ENCODE measurements at regions not wholly inside any gene's neighbourhood (a gene's known extent, or its start where the extent isn't known, plus 50 kb on each side); places are given as distances from the start of the nearest gene placed in this dataset.

DNA sequence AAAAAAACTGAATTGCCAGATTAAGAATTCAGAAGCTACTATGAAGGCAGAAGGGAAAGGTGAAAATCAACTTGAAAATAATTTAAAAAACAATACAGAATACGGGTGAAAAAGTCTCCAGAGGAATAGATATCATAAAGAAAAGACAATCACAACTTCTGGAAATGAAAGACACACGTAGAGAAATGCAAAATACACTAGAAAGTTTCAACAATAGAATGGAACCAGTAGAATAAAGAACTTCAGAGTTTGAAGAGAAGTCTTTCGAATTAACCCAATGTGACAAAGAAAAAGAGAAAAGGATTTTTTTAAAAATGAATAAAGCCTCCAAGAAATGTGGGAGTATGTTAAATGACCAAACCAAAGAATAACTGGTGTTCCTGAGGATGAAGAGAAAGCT lies 263.8 kb upstream of the FAT3 start:
- Histone ChIP-seq H3K36me3 (ENCODE audit: control insufficient read depth in 2 of 2, extremely low read depth in 1 of 2, insufficient read depth in 1 of 2, low read length in 1 of 2) (no peaks in the 10 kb centered on the region), H3K27me3 (replicated peaks in 1 of 2; ENCODE audit: control insufficient read depth in 2 of 2, extremely low read depth in 1 of 2, insufficient read depth in 2 of 2, low read length in 1 of 2) (no peaks in the 10 kb centered on the region), H3K4me3 (ENCODE audit: control insufficient read depth in 1 of 2, extremely low read depth in 1 of 2, low read length in 1 of 2) (no peak overlapping the region), H3K4me1 (ENCODE audit: control insufficient read depth in 1 of 2, extremely low read depth in 1 of 2, insufficient read depth in 2 of 2, low read length in 2 of 2) (no peaks in the 10 kb centered on the region), H3K27ac (ENCODE audit: low read length) (no peak overlapping the region), H3K9me3 (peaks cover 2% of the 10 kb centered on the region)
- Mint-ChIP-seq H3K4me1 (no peaks in the 10 kb centered on the region), H3K36me3 (no peaks in the 10 kb centered on the region), H3K4me3 (no peak overlapping the region), H3K27ac (no peak overlapping the region), H3K27me3 (no peaks in the 10 kb centered on the region), H3K9me3 (peaks cover 18 to 55% (median 39%) of the 10 kb centered on the region in 3 donors)
- CTCF ChIA-PET, result no interaction called here
- WGBS (ENCODE audit: insufficient coverage), result no CpG with 5 or more reads among the region's 3 CpGs
- POLR2A ChIA-PET, result interaction anchor here in 1 of 2 donors (0.6 kb wide), 1 partner anchor 163 kb away, joined by 4 read pairs; no protein-coding TSS in a partner anchor
- ATAC-seq (replicated peaks in 1 of 4), result no peak
- DNase-seq, result no peak

DNA sequence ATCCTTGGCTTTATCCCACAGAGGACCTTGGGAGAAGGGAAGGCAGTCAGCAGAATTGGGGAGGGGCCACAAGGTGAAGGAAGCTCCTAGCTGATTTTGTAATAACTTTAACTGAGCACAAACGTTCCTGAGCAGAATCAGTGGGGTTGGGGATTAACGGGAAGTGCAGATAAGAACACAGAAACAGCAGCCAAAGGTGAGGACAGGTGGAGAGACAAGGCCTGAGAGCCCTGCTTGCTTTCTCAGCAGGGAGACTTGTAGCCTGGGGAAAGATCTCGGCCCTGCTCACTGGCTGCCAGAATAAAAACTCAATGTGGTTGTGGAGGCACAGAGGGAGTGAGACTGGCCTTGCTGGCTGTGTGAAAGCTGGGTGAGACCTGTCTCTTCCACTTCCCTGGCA lies 265.2 kb upstream of the FAT3 start:
- no peaks in the 10 kb centered on the region for H3K36me3 ChIP-seq (ENCODE audit: control insufficient read depth in 2 of 2, extremely low read depth in 1 of 2, insufficient read depth in 1 of 2, low read length in 1 of 2)
- 69% methylated on average over 3 of the region's 3 CpGs for WGBS (ENCODE audit: insufficient coverage)
- H3K27me3 Mint-ChIP-seq, result no peaks in the 10 kb centered on the region
- no peaks in the 10 kb centered on the region for H3K4me1 Mint-ChIP-seq
- ATAC-seq (replicated peaks in 1 of 4) (no peak), DNase-seq (no peak)
- no peaks in the 10 kb centered on the region for H3K4me1 ChIP-seq (ENCODE audit: control insufficient read depth in 1 of 2, extremely low read depth in 1 of 2, insufficient read depth in 2 of 2, low read length in 2 of 2)
- no peaks in the 10 kb centered on the region for H3K27me3 ChIP-seq (replicated peaks in 1 of 2; ENCODE audit: control insufficient read depth in 2 of 2, extremely low read depth in 1 of 2, insufficient read depth in 2 of 2, low read length in 1 of 2)
- no peak overlapping the region for H3K4me3 ChIP-seq (ENCODE audit: control insufficient read depth in 1 of 2, extremely low read depth in 1 of 2, low read length in 1 of 2)
- H3K9me3 Mint-ChIP-seq, result peaks cover 20 to 50% (median 29%) of the 10 kb centered on the region in 3 donors
- no peak overlapping the region for H3K4me3 Mint-ChIP-seq
- H3K27ac Mint-ChIP-seq, result no peak overlapping the region
- H3K36me3 Mint-ChIP-seq, result no peaks in the 10 kb centered on the region
- peaks cover 2% of the 10 kb centered on the region for H3K9me3 ChIP-seq
- ChIA-PET CTCF (no interaction called here), POLR2A (no interaction called here)
- H3K27ac ChIP-seq (ENCODE audit: low read length), result no peak overlapping the region

DNA sequence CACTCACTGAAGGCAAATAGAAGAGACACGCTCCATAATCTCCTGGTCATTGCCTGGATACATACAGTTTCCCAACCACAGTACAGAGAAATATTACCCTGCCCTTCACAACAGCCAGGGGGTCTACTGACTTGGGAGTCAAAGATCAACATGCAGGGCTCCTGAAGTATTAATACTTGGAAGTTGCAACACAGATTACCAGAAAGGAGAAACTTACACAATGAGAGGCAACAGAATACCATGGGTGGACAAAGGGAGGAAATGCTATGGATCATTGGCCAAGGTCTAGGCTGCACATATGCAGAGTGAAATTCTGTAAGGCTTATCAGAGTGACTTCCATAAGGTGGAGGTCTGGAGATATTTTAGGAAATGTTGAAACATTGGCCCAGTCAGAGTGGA lies 267.9 kb upstream of the FAT3 start:
- Histone ChIP-seq H3K4me1 (ENCODE audit: control insufficient read depth in 1 of 2, extremely low read depth in 1 of 2, insufficient read depth in 2 of 2, low read length in 2 of 2) (no peaks in the 10 kb centered on the region), H3K27ac (ENCODE audit: low read length) (no peak overlapping the region), H3K36me3 (ENCODE audit: control insufficient read depth in 2 of 2, extremely low read depth in 1 of 2, insufficient read depth in 1 of 2, low read length in 1 of 2) (no peaks in the 10 kb centered on the region), H3K9me3 (peaks cover 2% of the 10 kb centered on the region), H3K4me3 (ENCODE audit: control insufficient read depth in 1 of 2, extremely low read depth in 1 of 2, low read length in 1 of 2) (no peak overlapping the region), H3K27me3 (replicated peaks in 1 of 2; ENCODE audit: control insufficient read depth in 2 of 2, extremely low read depth in 1 of 2, insufficient read depth in 2 of 2, low read length in 1 of 2) (no peaks in the 10 kb centered on the region)
- ChIA-PET CTCF (no interaction called here), POLR2A (no interaction called here)
- Mint-ChIP-seq H3K27ac (no peak overlapping the region), H3K27me3 (no peaks in the 10 kb centered on the region), H3K4me3 (no peak overlapping the region), H3K4me1 (no peaks in the 10 kb centered on the region), H3K36me3 (no peaks in the 10 kb centered on the region), H3K9me3 (peaks cover 16 to 37% (median 19%) of the 10 kb centered on the region in 3 donors)
- DNase-seq, result no peak
- no CpG with 5 or more reads among the region's 1 CpG for WGBS (ENCODE audit: insufficient coverage)
- no peak for ATAC-seq (replicated peaks in 1 of 4)

DNA sequence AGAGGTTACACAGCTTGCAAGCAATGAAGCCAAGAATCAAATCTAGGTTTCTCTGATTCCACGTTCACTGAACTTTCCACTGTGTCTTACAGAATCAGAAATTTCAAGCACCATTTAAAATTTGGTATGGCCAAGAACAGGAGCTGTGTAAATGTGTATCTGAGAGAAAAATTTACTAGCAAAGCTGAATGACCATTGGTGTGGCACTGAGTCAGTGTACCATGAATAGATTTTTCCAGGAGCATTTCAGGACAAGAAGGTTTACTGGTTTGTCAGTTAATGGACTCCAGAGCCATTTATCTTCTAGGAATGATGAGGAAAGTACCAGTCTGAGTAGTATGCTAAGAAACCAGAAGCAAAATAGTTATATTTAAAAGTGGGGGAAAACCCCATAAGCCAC lies 269.4 kb upstream of the FAT3 start:
- Mint-ChIP-seq H3K4me3 (no peak overlapping the region), H3K27me3 (no peaks in the 10 kb centered on the region), H3K4me1 (no peaks in the 10 kb centered on the region), H3K9me3 (peaks cover 18 to 30% (median 21%) of the 10 kb centered on the region in 3 donors), H3K36me3 (no peaks in the 10 kb centered on the region), H3K27ac (no peak overlapping the region)
- no peaks in the 10 kb centered on the region for H3K9me3 ChIP-seq
- WGBS (ENCODE audit: insufficient coverage), result no CpG with 5 or more reads among the region's 1 CpG
- H3K4me3 ChIP-seq (ENCODE audit: control insufficient read depth in 1 of 2, extremely low read depth in 1 of 2, low read length in 1 of 2), result no peak overlapping the region
- ATAC-seq (replicated peaks in 1 of 4) (no peak), DNase-seq (no peak)
- no peaks in the 10 kb centered on the region for H3K36me3 ChIP-seq (ENCODE audit: control insufficient read depth in 2 of 2, extremely low read depth in 1 of 2, insufficient read depth in 1 of 2, low read length in 1 of 2)
- CTCF ChIA-PET, result no interaction called here
- H3K27ac ChIP-seq (ENCODE audit: low read length), result no peak overlapping the region
- H3K27me3 ChIP-seq (replicated peaks in 1 of 2; ENCODE audit: control insufficient read depth in 2 of 2, extremely low read depth in 1 of 2, insufficient read depth in 2 of 2, low read length in 1 of 2), result no peaks in the 10 kb centered on the region
- POLR2A ChIA-PET, result no interaction called here
- no peaks in the 10 kb centered on the region for H3K4me1 ChIP-seq (ENCODE audit: control insufficient read depth in 1 of 2, extremely low read depth in 1 of 2, insufficient read depth in 2 of 2, low read length in 2 of 2)

DNA sequence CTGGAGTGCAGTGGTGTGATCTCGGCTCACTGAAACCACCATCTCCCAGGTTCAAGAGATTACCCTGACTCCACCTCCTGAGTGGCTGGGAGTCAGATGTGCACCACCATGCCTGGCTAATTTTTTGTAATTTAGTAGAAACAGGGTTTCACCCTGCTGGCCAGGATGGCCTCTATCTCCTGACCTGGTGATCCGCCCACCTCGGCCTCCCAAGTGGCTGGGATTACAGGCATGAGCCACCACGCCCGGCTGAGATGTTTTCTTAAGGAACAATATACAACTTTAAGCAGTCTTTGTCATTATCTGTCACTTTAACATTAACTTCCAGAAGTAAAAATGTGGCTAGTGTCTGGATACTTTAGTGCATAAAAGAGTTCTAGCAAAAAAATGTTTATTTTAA lies 272.6 kb upstream of the FAT3 start:
- no CpG with 5 or more reads among the region's 5 CpGs for WGBS (ENCODE audit: insufficient coverage)
- peaks cover 19 to 21% (median 20%) of the 10 kb centered on the region in 3 donors for H3K9me3 Mint-ChIP-seq

DNA sequence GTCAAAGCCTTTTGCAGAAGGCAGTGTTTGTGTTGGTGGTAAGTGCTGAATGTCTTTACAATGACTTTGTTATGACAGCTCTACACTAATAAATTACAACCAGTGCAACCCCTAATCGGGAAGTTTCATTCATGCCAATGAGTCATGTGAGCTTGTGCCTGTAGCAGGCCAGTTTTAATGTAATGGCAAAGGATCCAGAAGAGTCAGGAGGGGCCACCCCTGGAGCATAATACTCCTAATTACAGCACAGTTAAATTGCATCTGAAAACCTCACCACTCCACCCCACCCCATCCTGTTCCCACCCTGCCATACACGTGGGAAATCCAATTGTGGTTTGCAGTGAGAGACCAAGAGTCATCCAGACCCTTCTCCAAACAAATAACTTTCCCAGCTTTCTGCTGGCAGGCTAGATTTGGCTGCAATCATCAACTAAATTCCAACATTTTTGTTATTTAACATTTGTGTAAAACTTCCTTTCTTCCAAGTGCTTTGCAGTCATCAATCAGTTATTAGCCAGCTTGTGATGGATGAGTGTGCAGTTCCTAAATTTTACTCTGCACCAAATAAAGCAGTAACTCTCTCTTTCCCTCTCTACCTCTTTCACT lies 277.3 kb upstream of the FAT3 start:
- H3K36me3 Mint-ChIP-seq, result no peaks in the 10 kb centered on the region
- ChIA-PET POLR2A (no interaction called here), CTCF (no interaction called here)
- no peaks in the 10 kb centered on the region for H3K4me1 Mint-ChIP-seq
- DNase-seq (no peak), ATAC-seq (replicated peaks in 1 of 4) (no peak)
- H3K36me3 ChIP-seq (ENCODE audit: control insufficient read depth in 2 of 2, extremely low read depth in 1 of 2, insufficient read depth in 1 of 2, low read length in 1 of 2), result no peaks in the 10 kb centered on the region
- H3K4me3 ChIP-seq (ENCODE audit: control insufficient read depth in 1 of 2, extremely low read depth in 1 of 2, low read length in 1 of 2), result no peak overlapping the region
- no peaks in the 10 kb centered on the region for H3K4me1 ChIP-seq (ENCODE audit: control insufficient read depth in 1 of 2, extremely low read depth in 1 of 2, insufficient read depth in 2 of 2, low read length in 2 of 2)
- H3K9me3 Mint-ChIP-seq, result peaks cover 16 to 20% (median 18%) of the 10 kb centered on the region in 3 donors
- no CpG with 5 or more reads among the region's 2 CpGs for WGBS (ENCODE audit: insufficient coverage)
- no peaks in the 10 kb centered on the region for H3K27me3 ChIP-seq (replicated peaks in 1 of 2; ENCODE audit: control insufficient read depth in 2 of 2, extremely low read depth in 1 of 2, insufficient read depth in 2 of 2, low read length in 1 of 2)
- H3K27me3 Mint-ChIP-seq, result no peaks in the 10 kb centered on the region
- no peaks in the 10 kb centered on the region for H3K9me3 ChIP-seq
- no peak overlapping the region for H3K4me3 Mint-ChIP-seq
- no peak overlapping the region for H3K27ac Mint-ChIP-seq
- H3K27ac ChIP-seq (ENCODE audit: low read length), result no peak overlapping the region

More for the DNA sequence above, 272.6 kb upstream of the FAT3 start:
- Histone ChIP-seq H3K9me3 (no peaks in the 10 kb centered on the region), H3K27me3 (replicated peaks in 1 of 2; ENCODE audit: control insufficient read depth in 2 of 2, extremely low read depth in 1 of 2, insufficient read depth in 2 of 2, low read length in 1 of 2) (no peaks in the 10 kb centered on the region), H3K27ac (ENCODE audit: low read length) (no peak overlapping the region), H3K4me1 (ENCODE audit: control insufficient read depth in 1 of 2, extremely low read depth in 1 of 2, insufficient read depth in 2 of 2, low read length in 2 of 2) (no peaks in the 10 kb centered on the region), H3K4me3 (ENCODE audit: control insufficient read depth in 1 of 2, extremely low read depth in 1 of 2, low read length in 1 of 2) (no peak overlapping the region), H3K36me3 (ENCODE audit: control insufficient read depth in 2 of 2, extremely low read depth in 1 of 2, insufficient read depth in 1 of 2, low read length in 1 of 2) (no peaks in the 10 kb centered on the region)
- Mint-ChIP-seq H3K27me3 (no peaks in the 10 kb centered on the region), H3K36me3 (no peaks in the 10 kb centered on the region), H3K27ac (no peak overlapping the region), H3K4me1 (no peaks in the 10 kb centered on the region), H3K4me3 (no peak overlapping the region)
- DNase-seq (no peak), ATAC-seq (replicated peaks in 1 of 4) (no peak)
- CTCF ChIA-PET, result no interaction called here
- POLR2A ChIA-PET, result no interaction called here

DNA sequence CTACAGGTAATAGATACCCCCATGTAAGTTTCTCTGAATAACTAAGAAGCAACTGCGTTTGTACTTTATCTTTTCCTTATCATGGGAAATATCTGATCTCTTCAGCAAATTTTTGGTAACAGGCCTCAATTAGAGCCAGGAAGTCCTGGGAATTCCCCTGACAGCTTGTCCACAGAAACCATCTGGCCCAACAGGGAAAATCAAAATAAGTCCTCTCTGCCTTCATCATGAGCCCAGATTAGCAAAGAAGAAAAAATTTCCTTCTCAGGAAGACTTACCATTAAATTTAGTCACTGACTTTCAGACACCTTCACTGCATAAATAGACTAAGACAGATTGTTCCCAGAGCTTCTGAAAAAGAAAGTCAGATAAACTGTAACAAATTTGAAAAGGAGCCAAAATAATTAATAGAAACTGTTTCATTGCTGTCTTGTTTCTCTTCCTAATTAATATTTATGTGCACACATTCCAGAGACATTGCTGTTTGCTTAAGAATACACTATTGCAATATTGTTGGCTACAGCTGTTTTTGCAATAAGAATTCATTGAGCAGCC lies 278.1 kb upstream of the FAT3 start:
- Mint-ChIP-seq H3K4me3 (no peak overlapping the region), H3K27me3 (no peaks in the 10 kb centered on the region), H3K27ac (no peak overlapping the region), H3K4me1 (no peaks in the 10 kb centered on the region), H3K36me3 (no peaks in the 10 kb centered on the region), H3K9me3 (peaks cover 16 to 20% (median 18%) of the 10 kb centered on the region in 3 donors)
- no peak overlapping the region for H3K27ac ChIP-seq (ENCODE audit: low read length)
- ChIA-PET POLR2A (no interaction called here), CTCF (no interaction called here)
- no peaks in the 10 kb centered on the region for H3K4me1 ChIP-seq (ENCODE audit: control insufficient read depth in 1 of 2, extremely low read depth in 1 of 2, insufficient read depth in 2 of 2, low read length in 2 of 2)
- ATAC-seq (replicated peaks in 1 of 4) (no peak), DNase-seq (no peak)
- no peak overlapping the region for H3K4me3 ChIP-seq (ENCODE audit: control insufficient read depth in 1 of 2, extremely low read depth in 1 of 2, low read length in 1 of 2)
- H3K36me3 ChIP-seq (ENCODE audit: control insufficient read depth in 2 of 2, extremely low read depth in 1 of 2, insufficient read depth in 1 of 2, low read length in 1 of 2), result no peaks in the 10 kb centered on the region
- no CpG with 5 or more reads among the region's 1 CpG for WGBS (ENCODE audit: insufficient coverage)
- H3K9me3 ChIP-seq, result no peaks in the 10 kb centered on the region
- no peaks in the 10 kb centered on the region for H3K27me3 ChIP-seq (replicated peaks in 1 of 2; ENCODE audit: control insufficient read depth in 2 of 2, extremely low read depth in 1 of 2, insufficient read depth in 2 of 2, low read length in 1 of 2)
